Upper lobe of left lung (tissue), 4 donors: ENCODE measurements at regions not wholly inside any gene's neighbourhood (a gene's known extent, or its start where the extent isn't known, plus 50 kb on each side); places are given as distances from the start of the nearest gene placed in this dataset.

Experiments used
- POLR2A ChIP-seq, 4 donors: fragments of 450-650 bp; IDR thresholded peaks; one replicate each; pipeline ENCODE4 v1.5.1; 2016 to 2017; ENCODE audit warnings: antibody characterized with exemption in 4 of 4, mild to moderate bottlenecking in 2 of 4
- POLR2AphosphoS5 ChIP-seq, 2 donors: sonication (generic); formaldehyde crosslinking; IDR thresholded peaks; one replicate each; pipeline ENCODE4 v1.5.1; 2017; ENCODE audit warnings: antibody characterized with exemption in 2 of 2
- TF ChIP-seq, protein P1 (sequence below), 6 experiments: fragments of 450-650 bp in 4 of 6; fragments of 200-600 bp in 2 of 6; sonication (generic) in 2 of 6; IDR thresholded peaks; one replicate each; pipeline ENCODE4 v1.5.1; 2016 to 2019; ENCODE audit warnings: antibody characterized with exemption in 6 of 6

DNA sequence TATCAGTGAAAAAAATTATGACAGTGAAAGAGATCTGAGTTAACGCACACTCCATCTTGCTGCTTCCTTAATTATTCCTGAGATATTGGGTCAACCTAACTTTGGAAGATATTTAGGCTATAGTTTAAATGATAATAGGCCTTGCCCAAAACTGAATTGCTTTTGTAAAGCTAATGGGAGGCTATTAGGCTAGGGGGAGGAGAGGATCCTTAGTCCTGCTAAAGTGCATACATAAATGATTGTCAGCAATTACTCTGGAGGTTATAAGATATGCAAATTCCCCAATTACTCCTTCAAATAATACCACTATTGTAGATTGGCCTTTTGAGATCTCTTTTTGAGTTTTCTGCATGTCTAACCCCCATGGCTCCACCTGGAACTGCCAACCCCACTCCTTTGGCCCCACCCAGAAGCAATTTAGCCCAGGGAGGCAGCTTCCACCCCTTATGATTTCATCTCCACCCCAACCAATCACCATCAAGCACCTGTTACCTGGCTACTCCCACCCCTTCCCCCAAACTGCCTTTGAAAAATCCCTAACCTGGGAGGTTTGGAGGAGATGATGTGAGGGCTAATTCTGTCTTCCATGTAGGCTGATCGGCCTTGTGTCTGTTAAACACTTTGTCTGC is 509.3 kb upstream of the TGFBR2 start:
- TF ChIP-seq, protein P1, sequence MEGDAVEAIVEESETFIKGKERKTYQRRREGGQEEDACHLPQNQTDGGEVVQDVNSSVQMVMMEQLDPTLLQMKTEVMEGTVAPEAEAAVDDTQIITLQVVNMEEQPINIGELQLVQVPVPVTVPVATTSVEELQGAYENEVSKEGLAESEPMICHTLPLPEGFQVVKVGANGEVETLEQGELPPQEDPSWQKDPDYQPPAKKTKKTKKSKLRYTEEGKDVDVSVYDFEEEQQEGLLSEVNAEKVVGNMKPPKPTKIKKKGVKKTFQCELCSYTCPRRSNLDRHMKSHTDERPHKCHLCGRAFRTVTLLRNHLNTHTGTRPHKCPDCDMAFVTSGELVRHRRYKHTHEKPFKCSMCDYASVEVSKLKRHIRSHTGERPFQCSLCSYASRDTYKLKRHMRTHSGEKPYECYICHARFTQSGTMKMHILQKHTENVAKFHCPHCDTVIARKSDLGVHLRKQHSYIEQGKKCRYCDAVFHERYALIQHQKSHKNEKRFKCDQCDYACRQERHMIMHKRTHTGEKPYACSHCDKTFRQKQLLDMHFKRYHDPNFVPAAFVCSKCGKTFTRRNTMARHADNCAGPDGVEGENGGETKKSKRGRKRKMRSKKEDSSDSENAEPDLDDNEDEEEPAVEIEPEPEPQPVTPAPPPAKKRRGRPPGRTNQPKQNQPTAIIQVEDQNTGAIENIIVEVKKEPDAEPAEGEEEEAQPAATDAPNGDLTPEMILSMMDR (IDR thresholded peaks at IDR 0.05): no peak
- no peak for TF ChIP-seq POLR2AphosphoS5 (IDR thresholded peaks at IDR 0.05)
- TF ChIP-seq POLR2A (IDR thresholded peaks at IDR 0.05): no peak
